Posterior vena cava (tissue), 2 donors: ENCODE measurements at regions not wholly inside any gene's neighbourhood (a gene's known extent, or its start where the extent isn't known, plus 50 kb on each side); places are given as distances from the start of the nearest gene placed in this dataset.
"Not testable (repeated sequence)": the region's sequence is repeated elsewhere in the genome, so short reads cannot be mapped to it uniquely, and the experiment has no call there.

Experiments used
- DNase-seq: peaks from one replicate; pipeline ENCODE4 v3.0.0-alpha.2; 2020; ENCODE audit warnings: low spot score
- intact Hi-C, 2 donors: fragments of 100-400 bp; cut with DNase I; formaldehyde crosslinking; loops; one replicate each; pipeline versions ENCODE4 v1.14.1 to v1.14.2; 2022 to 2023
- donor health status: DM: yes; HTN: yes; CAD: no.
- donor health status: DM: yes; HTN: yes; CAD: no.

DNA sequence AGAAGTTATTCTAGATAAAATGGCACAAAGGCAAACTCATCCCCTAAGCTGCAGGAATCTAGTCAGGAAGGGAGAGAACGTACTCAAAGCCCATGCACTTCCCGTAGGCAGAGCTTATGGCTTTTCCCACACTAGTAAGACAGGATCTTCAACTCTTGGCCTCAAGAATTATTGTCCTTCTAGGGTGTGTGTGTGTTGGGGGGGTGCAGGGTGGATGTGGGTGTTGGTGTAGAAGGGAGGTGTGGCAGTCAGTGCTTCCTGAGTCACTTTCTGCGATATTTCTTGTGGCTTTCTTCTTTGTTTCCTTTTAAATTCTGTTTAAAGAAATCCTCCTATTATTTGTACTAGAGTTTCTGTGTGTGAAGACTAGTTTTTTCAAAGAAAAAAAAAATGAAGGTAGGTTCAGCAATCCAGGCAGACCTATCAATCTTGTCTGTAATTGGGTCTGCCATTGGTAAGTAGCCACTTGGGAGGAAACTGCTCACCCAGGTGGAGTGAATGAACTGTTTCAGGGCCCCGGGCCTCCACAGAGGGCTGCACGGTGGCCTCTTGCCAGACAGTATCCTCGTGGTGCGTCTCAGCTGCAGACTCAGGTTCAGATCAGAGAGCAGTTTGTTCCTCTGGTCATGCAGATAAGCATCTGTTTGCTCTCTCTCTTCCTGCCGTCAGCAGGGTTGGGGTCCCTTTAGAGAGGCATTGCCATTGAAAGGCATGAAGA is 131.9 kb downstream of the NPR3 start:
- no peak for DNase-seq
- intact Hi-C loops, result no loop called here

DNA sequence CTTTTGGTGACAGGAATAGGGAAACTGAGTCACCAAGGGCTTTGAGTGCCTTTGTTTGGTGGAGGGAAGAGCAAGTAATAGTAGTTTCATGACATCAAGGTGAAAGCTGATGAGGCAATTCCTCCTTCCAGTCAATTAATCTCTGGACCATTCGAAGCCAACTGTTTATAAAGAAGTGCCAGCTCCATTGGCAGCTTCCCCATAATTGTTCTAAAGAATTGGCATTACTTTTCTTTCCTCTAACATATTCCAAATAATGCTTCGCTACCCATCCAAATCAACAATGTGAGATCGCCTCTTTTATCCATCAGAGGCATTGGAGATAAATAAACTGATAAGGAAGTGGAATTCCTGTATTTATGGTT is 132.4 kb downstream of the NPR3 start:
- DNase-seq, result no peak
- intact Hi-C loops, result no loop called here

DNA sequence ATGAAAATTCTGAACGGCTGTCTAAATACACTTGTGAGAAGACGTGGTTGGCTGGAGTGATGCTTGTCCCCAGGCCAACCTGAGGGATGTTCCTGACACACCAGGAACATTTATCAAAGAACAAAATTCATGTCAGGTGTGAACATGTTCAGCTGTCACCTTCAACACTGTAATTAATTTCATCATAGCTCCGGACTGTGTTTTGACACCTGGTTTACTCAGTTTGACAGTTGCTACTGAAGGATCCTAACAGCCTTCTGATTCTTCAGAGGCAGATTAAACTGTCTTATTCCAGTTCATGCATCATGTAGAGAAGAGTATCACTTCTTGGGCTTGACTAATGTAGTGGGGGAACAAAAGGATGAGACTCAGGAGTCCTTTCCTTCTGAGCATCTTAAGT is 134.1 kb downstream of the NPR3 start:
- DNase-seq, result no peak
- intact Hi-C loops, result no loop called here

DNA sequence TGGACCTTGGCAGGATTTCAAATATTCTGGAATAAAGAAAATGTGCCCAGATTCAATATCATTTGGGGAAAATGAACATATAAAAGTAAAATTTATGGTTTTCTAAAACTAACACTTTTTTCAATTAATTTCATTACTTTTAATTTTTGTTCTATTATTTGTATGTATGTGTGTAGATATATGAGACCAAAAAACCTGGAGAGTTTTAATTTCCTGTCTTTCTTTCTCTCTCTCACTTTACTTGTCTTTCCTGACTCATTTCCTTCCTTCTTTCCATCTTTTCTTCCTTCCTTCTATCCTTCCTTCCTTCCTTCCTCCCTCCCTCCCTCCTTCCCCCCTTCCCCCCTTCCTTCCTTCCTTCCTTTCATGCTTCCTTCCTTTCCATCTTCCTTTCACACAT is 137.0 kb downstream of the NPR3 start:
- intact Hi-C loops, result no loop called here
- DNase-seq, result no peak

DNA sequence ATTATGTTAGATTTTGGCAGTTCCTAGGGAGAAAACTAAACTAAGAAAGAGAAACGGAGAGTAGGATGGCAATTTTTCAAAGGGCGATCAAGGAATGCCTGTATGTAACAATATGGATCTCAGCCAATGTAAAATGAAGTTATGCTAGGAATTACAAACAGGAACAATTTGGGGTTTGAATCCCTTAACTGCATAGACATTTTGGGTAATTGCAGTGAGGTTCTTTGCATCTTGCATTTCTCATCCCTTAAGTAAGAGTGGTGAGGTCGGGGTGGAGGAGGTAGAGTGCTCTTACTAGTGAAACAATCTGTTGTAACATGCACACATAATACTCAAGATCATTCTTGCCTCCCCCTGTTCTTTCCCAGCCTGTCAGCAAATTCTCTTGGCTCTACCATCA is 137.6 kb downstream of the NPR3 start:
- no peak for DNase-seq
- intact Hi-C loops, result no loop called here

DNA sequence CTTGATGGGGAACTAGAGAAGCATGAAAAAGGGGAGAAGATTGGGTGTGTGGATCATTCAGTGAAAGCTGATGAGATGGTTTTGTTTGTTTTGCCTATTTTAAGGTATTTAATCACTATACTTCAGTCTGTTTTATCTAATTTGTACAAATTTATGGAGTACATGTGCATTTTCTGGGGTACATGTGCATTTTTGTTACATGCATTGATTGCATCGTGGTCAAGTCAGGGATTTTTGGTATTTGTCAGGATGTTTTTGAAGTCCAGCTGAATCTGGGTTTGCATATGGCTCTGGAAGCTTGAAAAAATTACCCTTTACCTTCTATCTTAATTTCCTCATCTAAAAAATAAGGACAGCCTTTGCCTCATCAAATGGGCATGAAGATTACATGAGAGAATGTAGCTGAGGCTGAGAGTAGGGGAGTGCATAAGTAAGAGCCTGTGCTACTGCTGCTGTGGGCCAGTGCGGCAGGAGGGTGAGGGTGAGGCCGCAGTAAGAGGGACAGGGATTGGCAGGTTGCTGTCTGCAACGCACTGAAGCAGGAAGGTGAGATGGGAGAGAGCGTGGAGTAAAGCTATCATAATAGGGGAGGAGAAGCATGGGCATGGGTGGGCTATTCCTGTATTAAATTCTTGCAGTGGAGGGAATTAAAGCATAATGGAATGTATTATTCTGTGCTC is 139.8 kb downstream of the NPR3 start:
- intact Hi-C loops, result no loop called here
- DNase-seq, result no peak

DNA sequence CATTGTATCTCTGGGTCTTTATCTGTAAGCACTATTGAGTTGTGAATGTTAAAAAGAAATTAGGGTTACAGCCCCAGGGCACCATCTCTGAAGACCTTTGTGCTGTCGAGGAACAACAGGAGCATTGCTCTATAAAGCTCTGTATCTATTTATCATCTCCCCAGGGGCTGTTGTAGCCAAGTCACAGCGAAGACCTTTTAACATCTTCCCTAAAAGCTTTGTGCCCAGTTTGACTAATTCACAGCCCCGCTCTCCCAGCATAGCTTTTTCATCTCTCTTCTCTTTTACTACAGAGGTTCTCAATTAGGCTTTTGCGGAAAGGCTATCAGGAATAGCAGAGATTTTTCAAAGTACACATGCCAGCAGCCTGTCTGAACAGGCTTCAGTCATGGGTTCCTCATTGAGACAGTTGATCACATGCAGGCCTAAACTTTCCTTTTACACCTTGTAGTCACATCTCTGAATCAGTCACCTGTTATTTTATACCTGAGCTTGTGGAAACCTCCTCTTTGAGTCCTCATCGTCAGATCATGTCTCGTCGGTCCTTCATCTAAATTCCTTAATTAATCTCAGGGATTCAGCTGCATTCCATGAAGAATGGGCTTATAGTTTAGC is 140.5 kb downstream of the NPR3 start:
- no peak for DNase-seq
- intact Hi-C loops, result no loop called here

DNA sequence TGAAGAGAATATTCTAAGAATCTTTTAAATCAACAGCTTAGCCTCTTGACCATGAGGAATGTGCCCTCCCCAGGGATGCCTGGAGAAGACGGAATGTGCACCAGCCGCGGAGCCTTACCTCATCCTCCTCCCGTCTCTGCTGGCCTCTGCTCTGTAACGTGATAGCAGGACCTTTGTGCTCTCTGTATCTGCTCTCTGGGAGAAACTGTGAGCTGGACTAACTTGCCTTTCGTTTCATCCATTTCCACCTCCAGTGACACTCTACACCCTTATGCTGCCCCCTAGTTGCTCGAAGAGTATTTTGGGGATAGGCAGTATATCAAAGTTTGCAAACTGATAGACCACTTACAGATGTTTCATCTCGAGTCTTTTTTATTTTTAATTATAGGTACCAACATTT is 141.4 kb downstream of the NPR3 start:
- DNase-seq, result no peak
- intact Hi-C loops, result no loop called here

DNA sequence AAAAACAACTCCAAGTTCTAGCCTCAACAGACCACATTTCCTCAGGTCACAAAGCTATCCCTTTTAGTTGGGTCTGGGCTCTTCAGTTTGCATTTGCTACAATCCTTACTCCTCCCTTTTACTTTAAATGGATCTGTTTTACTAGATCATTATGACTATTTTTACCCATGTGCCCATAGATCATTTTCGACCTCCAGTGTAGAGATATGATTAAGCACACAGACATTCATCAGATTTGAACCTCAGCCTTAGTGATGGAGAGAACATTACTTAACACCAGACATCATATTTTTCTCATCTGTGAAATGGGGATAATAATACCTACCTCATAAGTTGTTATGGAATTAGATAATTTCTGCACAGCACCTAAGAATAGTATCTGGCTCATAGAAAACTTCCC is 141.9 kb downstream of the NPR3 start:
- intact Hi-C loops, result no loop called here
- no peak for DNase-seq

DNA sequence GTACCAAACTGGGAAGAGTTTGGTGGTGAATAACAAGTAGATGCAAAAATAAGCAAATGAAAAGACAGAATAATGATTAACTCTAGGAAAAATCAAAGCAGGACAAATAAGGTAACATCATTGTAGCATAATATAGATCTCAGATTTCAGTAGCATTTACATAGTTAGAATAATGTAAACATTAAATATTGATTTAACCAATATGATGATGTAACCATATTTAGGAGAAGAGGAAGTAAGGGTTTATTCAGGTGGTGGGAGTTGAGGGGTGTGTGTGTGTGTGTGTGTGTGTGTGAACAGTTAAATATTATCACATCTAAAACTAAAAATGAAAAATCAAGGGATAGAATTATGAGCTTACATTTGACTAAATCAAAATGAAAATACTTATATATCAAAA is 143.4 kb downstream of the NPR3 start:
- DNase-seq, result no peak
- intact Hi-C loops, result no loop called here

DNA sequence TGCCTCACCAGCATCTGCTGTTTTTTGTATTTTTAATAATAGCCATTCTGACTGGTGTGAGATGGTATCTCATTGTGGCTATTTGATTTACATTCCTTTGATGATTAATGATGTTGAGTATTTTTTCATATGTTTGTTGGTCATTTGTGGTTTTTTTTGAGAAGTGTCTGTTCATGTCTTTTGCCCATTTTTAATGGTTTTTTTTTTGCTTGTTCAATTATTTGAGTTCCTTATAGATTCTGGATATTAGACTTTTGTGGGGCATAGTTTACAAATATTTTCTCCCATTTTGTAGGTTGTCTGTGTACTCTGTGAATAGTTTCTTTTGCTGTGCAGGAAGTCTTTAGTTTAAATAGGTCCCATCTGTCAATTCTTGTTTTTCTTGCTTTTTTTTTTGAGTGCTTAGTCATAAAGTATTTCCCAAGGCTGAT is 148.1 kb downstream of the NPR3 start:
- no peak for DNase-seq
- intact Hi-C loops, result no loop called here

DNA sequence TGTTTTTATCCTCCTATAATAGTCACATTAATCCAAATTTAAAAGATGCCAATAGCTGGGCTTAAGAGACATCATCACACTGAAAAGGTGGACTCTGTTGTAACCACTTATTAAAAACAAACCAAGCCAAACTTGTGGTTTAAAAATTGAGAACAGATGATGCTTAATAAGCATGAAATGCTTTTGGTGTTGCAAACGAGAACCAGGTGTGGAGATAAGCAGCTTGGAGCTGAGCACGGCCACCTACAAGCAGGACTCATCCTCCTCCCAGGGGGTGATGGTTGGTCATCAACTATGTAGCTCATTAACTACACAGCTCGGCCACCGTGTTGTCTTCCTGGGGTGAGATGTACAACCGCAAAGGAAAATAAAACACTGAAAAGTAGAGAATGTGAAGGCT is 154.4 kb downstream of the NPR3 start:
- DNase-seq, result no peak
- intact Hi-C loops, result loop anchor here in 1 of 2 donors (5.0 kb wide), 1 partner anchor 853 kb away; no protein-coding TSS in a partner anchor

DNA sequence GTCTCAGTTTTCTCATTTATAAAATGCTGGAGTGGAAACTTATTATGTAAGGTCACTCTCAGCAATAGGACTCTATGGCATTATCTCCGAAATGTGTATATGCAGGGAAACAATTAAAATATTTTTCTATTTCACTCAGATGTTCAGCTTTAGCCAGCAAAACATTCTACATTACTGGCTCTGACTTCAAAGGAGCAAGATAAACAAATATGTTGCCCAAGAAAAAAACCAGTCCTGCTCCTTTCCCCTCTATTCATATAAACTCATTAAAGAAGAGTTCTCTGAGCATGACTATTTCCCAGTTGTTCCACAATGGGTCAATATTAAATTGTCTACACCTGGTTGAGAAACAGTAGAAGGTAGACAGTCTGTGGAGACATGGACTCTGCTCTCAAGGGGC is 155.0 kb downstream of the NPR3 start:
- intact Hi-C loops, result loop anchor here in 1 of 2 donors (5.0 kb wide), 1 partner anchor 854 kb away; no protein-coding TSS in a partner anchor
- DNase-seq, result no peak

DNA sequence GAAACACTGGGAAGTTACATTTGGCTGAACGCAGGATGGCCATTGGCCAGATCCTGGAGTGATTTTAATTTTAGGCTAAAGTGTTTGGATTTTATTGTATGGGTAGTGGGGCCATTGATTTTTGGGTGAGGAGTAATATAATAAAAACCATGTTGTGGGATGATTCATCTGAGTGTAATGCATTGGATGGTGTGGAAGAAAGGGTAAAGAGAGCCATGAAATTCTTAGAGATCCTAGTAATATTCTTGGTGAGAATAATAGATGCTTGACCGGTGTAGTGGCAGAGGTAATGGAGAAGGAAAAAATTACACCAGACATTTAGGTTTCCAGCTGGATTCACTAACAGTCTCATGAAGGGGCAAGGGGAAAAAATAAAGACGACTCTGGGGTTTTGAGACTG is 158.1 kb downstream of the NPR3 start:
- intact Hi-C loops, result loop anchor here in 1 of 2 donors (5.0 kb wide), 1 partner anchor 857 kb away; no protein-coding TSS in a partner anchor

DNA sequence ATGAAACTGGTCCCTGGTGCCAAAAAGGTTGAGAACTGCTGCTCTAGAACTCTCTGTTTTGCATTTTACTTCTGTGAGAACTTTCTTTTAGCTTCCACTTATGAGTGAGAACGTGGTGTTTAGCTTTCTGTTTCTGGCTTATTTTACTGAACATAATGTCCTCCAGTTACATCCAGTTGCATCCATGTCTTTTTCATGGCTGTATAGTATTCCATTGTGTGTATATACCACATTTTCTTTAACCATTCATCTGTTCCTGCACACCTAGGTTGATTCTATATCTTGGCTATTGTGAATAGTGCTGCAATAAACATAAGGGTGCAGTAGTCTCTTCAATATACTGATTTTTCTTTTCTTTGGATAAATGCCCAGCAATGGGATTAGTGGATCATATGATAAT is 165.7 kb downstream of the NPR3 start:
- DNase-seq, result no peak
- intact Hi-C loops, result no loop called here

More for the DNA sequence above, 158.1 kb downstream of the NPR3 start:
- DNase-seq, result no peak

DNA sequence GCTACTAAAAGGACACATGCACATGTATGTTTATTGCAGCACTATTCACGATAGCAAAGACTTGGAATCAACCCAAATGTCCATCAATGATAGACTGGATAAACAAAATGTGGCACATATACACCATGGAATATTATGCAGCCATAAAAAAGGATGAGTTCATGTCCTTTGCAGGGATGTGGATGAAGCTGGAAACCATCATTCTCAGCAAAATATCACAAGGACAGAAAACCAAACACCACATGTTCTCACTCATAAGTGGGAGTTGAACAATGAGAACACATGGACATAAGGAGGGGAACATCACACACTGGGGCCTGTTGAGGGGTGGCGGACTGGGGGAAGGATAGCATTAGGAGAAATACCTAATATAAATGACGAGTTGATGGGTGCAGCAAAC is 168.2 kb downstream of the NPR3 start:
- DNase-seq, intact Hi-C loops: not testable (repeated sequence)

DNA sequence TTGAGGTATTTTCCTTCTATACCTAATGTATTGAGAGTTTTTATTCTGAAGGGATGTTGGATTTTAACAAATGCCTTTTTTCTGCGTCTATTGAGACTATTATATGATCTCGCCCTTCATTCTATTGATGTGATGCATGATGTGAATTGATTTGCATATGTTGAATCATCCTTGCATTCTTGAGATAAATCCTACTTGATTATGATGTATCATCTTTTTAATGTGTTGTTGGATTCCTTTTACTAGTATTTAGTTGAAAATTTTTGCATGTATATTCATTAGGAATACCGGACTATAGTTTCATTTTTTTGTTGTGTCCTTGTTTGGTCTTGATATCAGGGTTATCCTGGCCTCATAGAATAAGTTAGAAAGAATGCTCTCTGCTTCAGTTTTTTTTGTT is 169.7 kb downstream of the NPR3 start:
- intact Hi-C loops, result no loop called here
- DNase-seq, result no peak

DNA sequence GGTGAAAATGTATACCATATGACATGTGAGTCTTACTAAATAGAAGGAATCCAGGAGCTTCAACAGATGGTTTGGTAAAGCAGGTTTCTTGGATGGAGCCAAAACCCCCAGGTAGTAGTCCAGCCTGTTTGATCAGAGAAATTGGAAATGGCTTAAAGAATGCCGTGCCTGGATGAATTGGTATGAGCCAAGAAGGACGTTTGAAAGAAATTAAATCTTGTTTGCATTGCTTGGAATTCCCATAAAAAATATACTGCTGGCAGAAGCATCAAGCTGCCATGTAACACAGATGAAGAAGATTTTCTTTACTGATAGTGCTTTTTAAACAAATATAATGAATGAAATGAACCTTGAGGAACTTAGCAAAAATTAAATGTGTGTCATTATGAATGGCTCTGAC is 176.3 kb downstream of the NPR3 start:
- intact Hi-C loops, result no loop called here
- DNase-seq, result no peak

DNA sequence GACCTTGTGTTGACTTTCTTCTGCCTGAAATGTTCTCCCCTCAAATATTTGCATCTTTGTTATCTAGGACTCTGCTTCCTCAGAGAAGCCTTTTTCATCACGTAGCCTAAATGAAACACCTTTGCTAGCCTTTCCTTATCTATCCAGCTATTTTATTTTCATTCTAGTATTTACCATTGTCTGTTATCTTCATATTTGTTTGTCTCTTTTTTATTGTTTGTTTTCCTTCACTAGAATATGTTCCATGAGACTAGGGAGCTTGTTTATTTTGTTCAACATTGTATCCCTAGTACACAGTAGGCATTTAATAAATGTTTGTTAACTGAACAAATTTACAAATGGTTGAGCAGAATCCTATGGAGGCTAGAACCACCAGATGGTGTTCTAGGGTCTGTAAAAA is 178.0 kb downstream of the NPR3 start:
- intact Hi-C loops, result no loop called here
- DNase-seq, result no peak

DNA sequence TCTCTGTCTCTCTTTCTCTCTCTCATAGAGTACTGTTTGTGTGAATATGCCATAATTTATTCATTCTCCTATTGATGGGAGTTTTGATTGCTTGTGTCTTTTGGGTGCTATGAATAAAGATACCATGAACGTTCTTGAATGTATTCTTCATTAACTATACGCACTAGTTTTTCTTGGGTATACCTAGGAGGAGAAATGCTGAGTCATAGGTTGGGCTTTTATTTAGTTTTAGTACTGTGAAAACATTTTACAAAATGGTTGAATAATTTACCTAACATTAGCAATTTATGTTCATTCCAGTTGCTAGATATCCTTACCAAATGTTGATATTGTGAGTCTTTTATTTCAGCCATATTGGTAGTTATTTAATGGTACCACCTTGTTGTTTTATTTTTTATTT is 192.5 kb downstream of the NPR3 start:
- DNase-seq, result no peak
- intact Hi-C loops, result no loop called here

DNA sequence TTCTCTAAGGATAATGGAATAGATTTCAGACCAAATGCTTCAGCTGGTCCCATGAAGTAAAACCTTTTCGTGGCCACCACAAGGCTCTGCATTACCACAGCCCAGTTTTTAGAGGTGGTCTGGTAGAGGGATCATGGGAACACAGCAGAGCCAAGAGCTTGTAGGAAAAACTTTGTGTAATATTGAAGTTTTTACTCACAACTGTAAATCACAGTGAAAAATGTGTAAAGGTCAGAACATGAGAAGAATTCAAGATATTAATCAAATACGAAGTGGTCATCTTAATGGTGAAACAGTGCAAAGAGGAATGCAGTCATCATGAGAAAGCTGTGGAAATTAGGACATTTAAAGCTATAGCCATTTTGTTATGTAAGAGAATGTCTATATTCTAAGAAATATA is 197.5 kb downstream of the NPR3 start:
- intact Hi-C loops, result no loop called here
- DNase-seq, result no peak
